NCI-H510A treated with DMSO at 0.1 percent for 48 hours (cell line): ENCODE measurements at regions not wholly inside any gene's neighbourhood (a gene's known extent, or its start where the extent isn't known, plus 50 kb on each side); places are given as distances from the start of the nearest gene placed in this dataset.

Experiments
- DNase-seq: peaks from one replicate; lab custom pipeline; 2025; lab: John Stamatoyannopoulos, UW

GRCh38 chr10:107444443-107444842 is 279.9 kb upstream of the SORCS1 start:
- no peak for DNase-seq

GRCh38 chr10:107443813-107444212 is 279.3 kb upstream of the SORCS1 start:
- DNase-seq: no peak

GRCh38 chr10:107443326-107443725 is 278.8 kb upstream of the SORCS1 start:
- DNase-seq: no peak

GRCh38 chr10:107442035-107442505 is 277.6 kb upstream of the SORCS1 start:
- no peak for DNase-seq

GRCh38 chr10:107440741-107441140 is 276.2 kb upstream of the SORCS1 start:
- DNase-seq: no peak

GRCh38 chr10:107437921-107438320 is 273.4 kb upstream of the SORCS1 start:
- no peak for DNase-seq

GRCh38 chr10:107436568-107436967 is 272.1 kb upstream of the SORCS1 start:
- no peak for DNase-seq

- no peak for DNase-seq
Observed at GRCh38 chr10:107434854-107435253, 270.3 kb upstream of the SORCS1 start.

GRCh38 chr10:107434201-107434600 is 269.7 kb upstream of the SORCS1 start:
- no peak for DNase-seq

- no peak for DNase-seq
Observed at GRCh38 chr10:107433605-107434004, 269.1 kb upstream of the SORCS1 start.

- DNase-seq: no peak
Observed at GRCh38 chr10:107430446-107430845, 265.9 kb upstream of the SORCS1 start.

GRCh38 chr10:107427016-107427415 is 262.5 kb upstream of the SORCS1 start:
- DNase-seq: no peak

GRCh38 chr10:107425931-107426553 is 261.5 kb upstream of the SORCS1 start:
- no peak for DNase-seq

- DNase-seq: no peak
Observed at GRCh38 chr10:107424628-107425027, 260.1 kb upstream of the SORCS1 start.

GRCh38 chr10:107423903-107424302 is 259.4 kb upstream of the SORCS1 start:
- DNase-seq: no peak

- no peak for DNase-seq
Observed at GRCh38 chr10:107422681-107423080, 258.2 kb upstream of the SORCS1 start.

- DNase-seq: no peak
Observed at GRCh38 chr10:107420196-107420595, 255.7 kb upstream of the SORCS1 start.

GRCh38 chr10:107418085-107418806 is 253.7 kb upstream of the SORCS1 start:
- no peak for DNase-seq

- DNase-seq: no peak
Observed at GRCh38 chr10:107417446-107417845, 252.9 kb upstream of the SORCS1 start.

GRCh38 chr10:107415446-107415845 is 250.9 kb upstream of the SORCS1 start:
- DNase-seq: no peak

GRCh38 chr10:107413971-107414370 is 249.5 kb upstream of the SORCS1 start:
- DNase-seq: no peak

GRCh38 chr10:107409522-107409921 is 245.0 kb upstream of the SORCS1 start:
- no peak for DNase-seq

- no peak for DNase-seq
Observed at GRCh38 chr10:107398115-107398514, 233.6 kb upstream of the SORCS1 start.

GRCh38 chr10:107391901-107392300 is 227.4 kb upstream of the SORCS1 start:
- DNase-seq: no peak
